GM23338 (cell line): ENCODE measurements at regions not wholly inside any gene's neighbourhood (a gene's known extent, or its start where the extent isn't known, plus 50 kb on each side); places are given as distances from the start of the nearest gene placed in this dataset.

Source experiments
- ATAC-seq: fragments of 200-7000 bp; cut with Tn5 transposase; 3 replicates; pipeline ENCODE4 v1.9.1; 2020
- DNase-seq: peaks from one replicate; pipeline ENCODE4 v3.0.0-alpha.2; 2015; ENCODE audit warnings: low spot score
- H2AFZ ChIP-seq: fragments of 200-600 bp; sonication (generic); 2 replicates; pipeline ENCODE4 v1.8.0; 2016; ENCODE audit warnings: antibody characterized with exemption, mild to moderate bottlenecking, moderate library complexity
- H3F3A ChIP-seq: fragments of 200-600 bp; sonication (generic); replicated peaks from 2 replicates; pipeline ENCODE4 v1.8.0; 2017; ENCODE audit warnings: antibody characterized with exemption, mixed run types, low read depth
- H3K27ac ChIP-seq: fragments of 200-600 bp; sonication (generic); 2 replicates; pipeline ENCODE4 v1.6.1; 2016; ENCODE audit warnings: low read depth
- H3K27me3 ChIP-seq: fragments of 200-600 bp; sonication (generic); 2 replicates; pipeline ENCODE4 v1.8.0; 2016; ENCODE audit warnings: mild to moderate bottlenecking, mixed run types, moderate library complexity; ENCODE audit not compliant: insufficient read depth
- H3K36me3 ChIP-seq: fragments of 200-600 bp; sonication (generic); 2 replicates; pipeline ENCODE4 v1.8.0; 2016; ENCODE audit warnings: mild to moderate bottlenecking; ENCODE audit not compliant: insufficient read depth
- H3K4me1 ChIP-seq: fragments of 200-600 bp; sonication (generic); 2 replicates; pipeline ENCODE4 v1.8.0; 2016; ENCODE audit warnings: mild to moderate bottlenecking, moderate library complexity; ENCODE audit not compliant: insufficient read depth
- H3K4me2 ChIP-seq: fragments of 200-600 bp; sonication (generic); 2 replicates; pipeline ENCODE4 v1.7.1; 2017; ENCODE audit warnings: mixed run types
- H3K4me3 ChIP-seq: fragments of 200-600 bp; sonication (generic); 2 replicates; pipeline ENCODE4 v1.6.1; 2016; ENCODE audit warnings: mixed run types
- H3K79me2 ChIP-seq: fragments of 200-600 bp; sonication (generic); replicated peaks from 2 replicates; pipeline ENCODE4 v1.8.0; 2017; ENCODE audit warnings: mild to moderate bottlenecking; ENCODE audit not compliant: insufficient read depth
- H3K9me2 ChIP-seq: fragments of 200-600 bp; sonication (generic); 2 replicates; pipeline ENCODE4 v1.8.0; 2017; ENCODE audit not compliant: insufficient read depth
- H4K20me1 ChIP-seq: fragments of 200-600 bp; sonication (generic); replicated peaks from 2 replicates; pipeline ENCODE4 v1.8.0; 2017; ENCODE audit warnings: mild to moderate bottlenecking; ENCODE audit not compliant: insufficient read depth
- H3K27ac Mint-ChIP-seq: 2 replicates; pipeline ENCODE4 v1.8.0; 2020; ENCODE audit warnings: inconsistent platforms, mild to moderate bottlenecking, moderate library complexity, mixed read lengths
- H3K27me3 Mint-ChIP-seq: 3 replicates; pipeline ENCODE4 v1.8.0; 2022; ENCODE audit warnings: low read depth, mild to moderate bottlenecking, moderate library complexity, mixed read lengths, inconsistent platforms; ENCODE audit not compliant: insufficient read depth, poor library complexity
- H3K36me3 Mint-ChIP-seq: 3 replicates; pipeline ENCODE4 v1.8.0; 2021; ENCODE audit warnings: low read depth, mild to moderate bottlenecking, inconsistent platforms, moderate library complexity, mixed read lengths
- H3K4me1 Mint-ChIP-seq: 3 replicates; pipeline ENCODE4 v1.8.0; 2020; ENCODE audit warnings: mild to moderate bottlenecking, inconsistent platforms, mixed read lengths
- H3K4me3 Mint-ChIP-seq: 3 replicates; pipeline ENCODE4 v1.8.0; 2021; ENCODE audit warnings: moderate library complexity, mild to moderate bottlenecking, inconsistent platforms, mixed read lengths
- H3K9me3 Mint-ChIP-seq: 3 replicates; pipeline ENCODE4 v1.8.0; 2020; ENCODE audit warnings: moderate library complexity, mild to moderate bottlenecking, inconsistent platforms, mixed read lengths
- CREB1 ChIP-seq: fragments of 250-450 bp; sonication (Bioruptor Pico); IDR thresholded peaks from 2 replicates; pipeline ENCODE4 v1.5.0; 2020; ENCODE audit warnings: low read depth, mild to moderate bottlenecking, moderate library complexity
- CTCF ChIP-seq, 2 experiments: fragments of 200-600 bp in 1 of 2; sonication (generic) in 1 of 2; conservative IDR thresholded peaks; 2 replicates each; pipeline versions ENCODE4 v1.5.1 to v1.6.1; 2016 to 2017; ENCODE audit warnings: antibody characterized with exemption in 2 of 2, low read depth in 2 of 2, mild to moderate bottlenecking in 2 of 2, moderate library complexity in 1 of 2
- EZH2 ChIP-seq: fragments of 200-600 bp; sonication (generic); IDR thresholded peaks from one replicate; pipeline ENCODE4 v1.8.0; 2017; ENCODE audit warnings: antibody characterized with exemption, mild to moderate bottlenecking, low read depth; ENCODE audit not compliant: unreplicated experiment
- NANOG ChIP-seq: IDR thresholded peaks from 2 replicates; pipeline ENCODE4 v1.6.1; 2016; ENCODE audit warnings: antibody characterized with exemption, borderline replicate concordance
- POLR2AphosphoS5 ChIP-seq: IDR thresholded peaks from 2 replicates; pipeline ENCODE4 v1.6.1; 2016; ENCODE audit warnings: antibody characterized with exemption, low read depth
- REST ChIP-seq: IDR thresholded peaks from one replicate; pipeline ENCODE4 v1.6.1; 2018; ENCODE audit warnings: antibody characterized with exemption; ENCODE audit not compliant: unreplicated experiment
- STAT1 ChIP-seq: IDR thresholded peaks from one replicate; pipeline ENCODE4 v1.6.1; 2016; ENCODE audit warnings: antibody characterized with exemption; ENCODE audit not compliant: unreplicated experiment
- ZNF114 ChIP-seq: fragments of 250-450 bp; sonication (Bioruptor Pico); IDR thresholded peaks from 2 replicates; pipeline ENCODE4 v1.5.0; 2020; ENCODE audit warnings: mild to moderate bottlenecking, moderate library complexity
- ZNF331 ChIP-seq: fragments of 250-450 bp; sonication (Bioruptor Pico); IDR thresholded peaks from 2 replicates; pipeline ENCODE4 v1.5.0; 2020; ENCODE audit warnings: low read depth, mild to moderate bottlenecking, moderate library complexity
- TF ChIP-seq, protein P1 (sequence below): fragments of 250-450 bp; sonication (Bioruptor Pico); IDR thresholded peaks from 2 replicates; pipeline ENCODE4 v1.5.0; 2020; ENCODE audit warnings: mild to moderate bottlenecking, moderate library complexity

DNA sequence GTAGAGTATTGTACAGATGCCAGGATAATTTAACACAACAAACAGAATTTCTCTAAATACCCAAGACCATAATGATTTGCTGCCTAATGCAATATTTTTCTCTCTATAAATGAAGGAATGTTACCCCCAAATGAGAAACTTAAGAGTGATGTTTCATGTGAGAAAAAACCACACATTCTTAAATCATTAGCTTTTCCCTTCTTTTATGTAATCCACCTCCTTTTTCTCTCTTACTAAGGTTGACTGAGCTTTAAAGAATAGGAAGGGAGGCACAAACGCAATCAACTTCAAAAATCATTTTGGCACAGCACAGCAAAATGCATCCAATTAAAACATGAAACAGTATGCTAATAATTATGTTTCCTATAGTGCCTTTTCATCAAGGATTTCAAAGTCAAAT, 698.1 kb upstream of the CDH2 start:
- no peak for TF ChIP-seq NANOG
- no peak for TF ChIP-seq ZNF114 (CRISPR knock-in tag)
- TF ChIP-seq REST, result no peak
- Mint-ChIP-seq H3K27me3 (no peaks in the 10 kb centered on the region), H3K4me1 (peaks cover 2% of the 10 kb centered on the region; the same call in 2 of the 3 replicates), H3K9me3 (no peaks in the 10 kb centered on the region), H3K36me3 (no peaks in the 10 kb centered on the region), H3K4me3 (no peak overlapping the region), H3K27ac (no peak overlapping the region)
- ATAC-seq, result no peak
- Histone ChIP-seq H3K36me3 (no peaks in the 10 kb centered on the region), H3K79me2 (no peaks in the 10 kb centered on the region), H3F3A (no peaks in the 10 kb centered on the region), H3K4me3 (no peak overlapping the region), H3K27me3 (no peaks in the 10 kb centered on the region), H4K20me1 (no peaks in the 10 kb centered on the region), H3K27ac (no peak overlapping the region), H3K4me1 (no peaks in the 10 kb centered on the region), H3K9me2 (no peaks in the 10 kb centered on the region), H2AFZ (no peak overlapping the region), H3K4me2 (no peak overlapping the region)
- DNase-seq, result no peak

DNA sequence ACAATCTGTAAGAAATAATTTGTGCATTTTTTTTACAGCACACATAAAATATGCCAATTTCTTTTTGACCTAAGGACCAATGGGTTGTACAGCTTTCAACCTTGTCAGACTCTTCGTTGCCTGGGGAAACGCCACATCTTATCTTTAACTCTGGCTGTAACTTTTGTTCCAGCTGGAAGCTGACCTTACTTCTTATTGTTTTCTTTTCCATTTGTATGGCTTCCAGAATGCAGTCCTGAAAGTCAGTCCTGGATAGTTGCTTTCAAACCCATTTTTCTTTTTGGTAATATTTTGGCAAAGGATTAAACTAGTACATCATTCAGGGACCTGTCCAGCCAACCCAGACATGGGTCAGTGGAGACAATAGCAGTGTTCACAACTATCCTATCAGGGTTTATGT, 686.5 kb upstream of the CDH2 start:
- no peak overlapping the region for H2AFZ ChIP-seq
- H3K4me3 ChIP-seq, result no peak overlapping the region
- H3K36me3 Mint-ChIP-seq, result no peaks in the 10 kb centered on the region
- H3K79me2 ChIP-seq, result no peaks in the 10 kb centered on the region
- H3K9me2 ChIP-seq, result no peaks in the 10 kb centered on the region
- H3K27me3 Mint-ChIP-seq, result no peaks in the 10 kb centered on the region
- no peak overlapping the region for H3K4me3 Mint-ChIP-seq
- ATAC-seq (no peak), DNase-seq (no peak)
- no peak for TF ChIP-seq NANOG
- TF ChIP-seq CREB1 (CRISPR knock-in tag), result no peak
- TF ChIP-seq STAT1, result no peak
- no peak for TF ChIP-seq CTCF (conservative IDR thresholded peaks at IDR 0.05; ENCODE audit: low read depth in 2 of 2)
- TF ChIP-seq, protein P1, sequence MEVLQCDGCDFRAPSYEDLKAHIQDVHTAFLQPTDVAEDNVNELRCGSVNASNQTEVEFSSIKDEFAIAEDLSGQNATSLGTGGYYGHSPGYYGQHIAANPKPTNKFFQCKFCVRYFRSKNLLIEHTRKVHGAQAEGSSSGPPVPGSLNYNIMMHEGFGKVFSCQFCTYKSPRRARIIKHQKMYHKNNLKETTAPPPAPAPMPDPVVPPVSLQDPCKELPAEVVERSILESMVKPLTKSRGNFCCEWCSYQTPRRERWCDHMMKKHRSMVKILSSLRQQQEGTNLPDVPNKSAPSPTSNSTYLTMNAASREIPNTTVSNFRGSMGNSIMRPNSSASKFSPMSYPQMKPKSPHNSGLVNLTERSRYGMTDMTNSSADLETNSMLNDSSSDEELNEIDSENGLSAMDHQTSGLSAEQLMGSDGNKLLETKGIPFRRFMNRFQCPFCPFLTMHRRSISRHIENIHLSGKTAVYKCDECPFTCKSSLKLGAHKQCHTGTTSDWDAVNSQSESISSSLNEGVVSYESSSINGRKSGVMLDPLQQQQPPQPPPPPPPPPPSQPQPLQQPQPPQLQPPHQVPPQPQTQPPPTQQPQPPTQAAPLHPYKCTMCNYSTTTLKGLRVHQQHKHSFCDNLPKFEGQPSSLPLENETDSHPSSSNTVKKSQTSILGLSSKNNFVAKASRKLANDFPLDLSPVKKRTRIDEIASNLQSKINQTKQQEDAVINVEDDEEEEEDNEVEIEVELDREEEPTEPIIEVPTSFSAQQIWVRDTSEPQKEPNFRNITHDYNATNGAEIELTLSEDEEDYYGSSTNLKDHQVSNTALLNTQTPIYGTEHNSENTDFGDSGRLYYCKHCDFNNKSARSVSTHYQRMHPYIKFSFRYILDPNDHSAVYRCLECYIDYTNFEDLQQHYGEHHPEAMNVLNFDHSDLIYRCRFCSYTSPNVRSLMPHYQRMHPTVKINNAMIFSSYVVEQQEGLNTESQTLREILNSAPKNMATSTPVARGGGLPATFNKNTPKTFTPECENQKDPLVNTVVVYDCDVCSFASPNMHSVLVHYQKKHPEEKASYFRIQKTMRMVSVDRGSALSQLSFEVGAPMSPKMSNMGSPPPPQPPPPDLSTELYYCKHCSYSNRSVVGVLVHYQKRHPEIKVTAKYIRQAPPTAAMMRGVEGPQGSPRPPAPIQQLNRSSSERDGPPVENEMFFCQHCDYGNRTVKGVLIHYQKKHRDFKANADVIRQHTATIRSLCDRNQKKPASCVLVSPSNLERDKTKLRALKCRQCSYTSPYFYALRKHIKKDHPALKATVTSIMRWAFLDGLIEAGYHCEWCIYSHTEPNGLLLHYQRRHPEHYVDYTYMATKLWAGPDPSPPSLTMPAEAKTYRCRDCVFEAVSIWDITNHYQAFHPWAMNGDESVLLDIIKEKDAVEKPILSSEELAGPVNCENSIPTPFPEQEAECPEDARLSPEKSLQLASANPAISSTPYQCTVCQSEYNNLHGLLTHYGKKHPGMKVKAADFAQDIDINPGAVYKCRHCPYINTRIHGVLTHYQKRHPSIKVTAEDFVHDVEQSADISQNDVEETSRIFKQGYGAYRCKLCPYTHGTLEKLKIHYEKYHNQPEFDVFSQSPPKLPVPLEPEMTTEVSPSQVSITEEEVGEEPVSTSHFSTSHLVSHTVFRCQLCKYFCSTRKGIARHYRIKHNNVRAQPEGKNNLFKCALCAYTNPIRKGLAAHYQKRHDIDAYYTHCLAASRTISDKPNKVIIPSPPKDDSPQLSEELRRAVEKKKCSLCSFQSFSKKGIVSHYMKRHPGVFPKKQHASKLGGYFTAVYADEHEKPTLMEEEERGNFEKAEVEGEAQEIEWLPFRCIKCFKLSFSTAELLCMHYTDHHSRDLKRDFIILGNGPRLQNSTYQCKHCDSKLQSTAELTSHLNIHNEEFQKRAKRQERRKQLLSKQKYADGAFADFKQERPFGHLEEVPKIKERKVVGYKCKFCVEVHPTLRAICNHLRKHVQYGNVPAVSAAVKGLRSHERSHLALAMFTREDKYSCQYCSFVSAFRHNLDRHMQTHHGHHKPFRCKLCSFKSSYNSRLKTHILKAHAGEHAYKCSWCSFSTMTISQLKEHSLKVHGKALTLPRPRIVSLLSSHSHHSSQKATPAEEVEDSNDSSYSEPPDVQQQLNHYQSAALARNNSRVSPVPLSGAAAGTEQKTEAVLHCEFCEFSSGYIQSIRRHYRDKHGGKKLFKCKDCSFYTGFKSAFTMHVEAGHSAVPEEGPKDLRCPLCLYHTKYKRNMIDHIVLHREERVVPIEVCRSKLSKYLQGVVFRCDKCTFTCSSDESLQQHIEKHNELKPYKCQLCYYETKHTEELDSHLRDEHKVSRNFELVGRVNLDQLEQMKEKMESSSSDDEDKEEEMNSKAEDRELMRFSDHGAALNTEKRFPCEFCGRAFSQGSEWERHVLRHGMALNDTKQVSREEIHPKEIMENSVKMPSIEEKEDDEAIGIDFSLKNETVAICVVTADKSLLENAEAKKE (CRISPR knock-in tag), result no peak
- no peak for TF ChIP-seq POLR2AphosphoS5
- TF ChIP-seq EZH2, result no peak
- no peak for TF ChIP-seq ZNF331
- H3F3A ChIP-seq, result no peaks in the 10 kb centered on the region
- no peak overlapping the region for H3K27ac Mint-ChIP-seq
- no peaks in the 10 kb centered on the region for H3K9me3 Mint-ChIP-seq
- H4K20me1 ChIP-seq, result no peaks in the 10 kb centered on the region
- H3K4me2 ChIP-seq, result no peak overlapping the region
- H3K4me1 ChIP-seq, result no peaks in the 10 kb centered on the region
- no peaks in the 10 kb centered on the region for H3K36me3 ChIP-seq
- H3K4me1 Mint-ChIP-seq, result no peaks in the 10 kb centered on the region
- H3K27me3 ChIP-seq, result no peaks in the 10 kb centered on the region
- no peak overlapping the region for H3K27ac ChIP-seq
